Heart right ventricle (tissue), 16 donors: ENCODE measurements at regions not wholly inside any gene's neighbourhood (a gene's known extent, or its start where the extent isn't known, plus 50 kb on each side); places are given as distances from the start of the nearest gene placed in this dataset.

ENCODE experiments used
- ATAC-seq, 8 donors: fragments of 200-7000 bp; cut with Tn5 transposase; one replicate each; pipeline ENCODE4 v1.9.1; 2020; ENCODE audit warnings: mild to moderate bottlenecking in 8 of 8, moderate library complexity in 8 of 8, moderate number of reproducible peaks in 1 of 8
- DNase-seq, 2 donors: peaks; one replicate each; pipeline ENCODE4 v3.0.0-alpha.2; 2020
- H3K27ac ChIP-seq, 10 donors: fragments of 200-600 bp; sonication (generic) in 2 of 10; one replicate each; pipeline versions ENCODE4 v1.5.0 to v1.8.0; 2020 to 2022; ENCODE audit warnings: mild to moderate bottlenecking in 3 of 10
- H3K27me3 ChIP-seq, 7 donors: fragments of 200-600 bp; one replicate each; pipeline ENCODE4 v1.8.0; 2021 to 2022; ENCODE audit warnings: mild to moderate bottlenecking in 2 of 7
- H3K36me3 ChIP-seq, 9 donors: fragments of 200-600 bp; sonication (generic) in 1 of 9; one replicate each; pipeline versions ENCODE4 v1.5.0 to v1.8.0; 2020 to 2022; ENCODE audit warnings: mild to moderate bottlenecking in 2 of 9
- H3K4me1 ChIP-seq, 9 donors: fragments of 200-600 bp; sonication (generic) in 1 of 9; one replicate each; pipeline versions ENCODE4 v1.5.0 to v1.8.0; 2020 to 2022; ENCODE audit warnings: mild to moderate bottlenecking in 4 of 9
- H3K4me3 ChIP-seq, 10 donors: fragments of 200-600 bp; sonication (generic) in 2 of 10; one replicate each; pipeline versions ENCODE4 v1.5.0 to v1.8.0; 2020 to 2022; ENCODE audit warnings: mild to moderate bottlenecking in 7 of 10, moderate library complexity in 2 of 10
- H3K9me3 ChIP-seq, 11 donors: fragments of 200-600 bp in 10 of 11; sonication (generic) in 2 of 11; one replicate each; pipeline versions ENCODE4 v1.5.0 to v1.8.0; 2013 to 2022; ENCODE audit warnings: mild to moderate bottlenecking in 2 of 11, control low read depth in 1 of 11, moderate library complexity in 1 of 11
- WGBS, 2 donors: extraction: QIAGEN DNeasy Blood & Tissue Kit; methylation state at CpG; one replicate each; pipeline ENCODE4 v1.1.7; 2013; ENCODE audit warnings: inconsistent platforms in 1 of 2; 5-methylcytosine and 5-hydroxymethylcytosine counted together
- intact Hi-C, 10 donors: fragments of 100-400 bp; cut with DNase I; formaldehyde crosslinking; loops; one replicate each; pipeline versions ENCODE4 v1.11.1 to v1.14.2; 2022
- TF ChIP-seq, protein P1 (sequence below), 9 donors: fragments of 200-600 bp; sonication (generic) in 2 of 9; IDR thresholded peaks; one replicate each; pipeline versions ENCODE4 v1.5.0 to v1.8.0; 2021 to 2022; ENCODE audit warnings: antibody characterized with exemption in 9 of 9, mild to moderate bottlenecking in 5 of 9, moderate library complexity in 1 of 9
- donor health status: Arrhythmogenic right ventricular cardiomyopathy.
- donor health status: ischemic (EF 13 %, LVEDD 7.1; RV severe dilation, severe dysfunction).
- donor health status: healthy with polysubstance abuse.
- donor health status: DM: no; HTN: yes; CAD: no.
- donor health status: DM: no; HTN: no; CAD: no.
- donor health status: ischemic (EF 25% LVEDD 6.9; RV normal size, moderate dysfunction).
- donor health status: ischemic (EF 25% LVEDD 5.7; RV mildly dilated, moderate dysfunction).
- donor health status: healthy.
- donor health status: DM: yes; HTN: yes; CAD: no.
- donor health status: Ischemic cardiomyopathy.
- donor health status: ischemic (EF 35%, LVEDD 5.7; RV mildly dilated, moderate dysfunction).
- donor health status: nonischemic (EF 11% LVEDD 7.7; RV severe dilation, severe dysfunction).
- donor health status: DM: yes; HTN: yes; CAD: no.
- donor health status: PGD.
- donor health status: ischemic (EF 29% LVEDD 5.4; RV normal size, mild dysfunction).
- donor health status: nonischemic (EF 23%, LVEDD 6.1; RV moderate dilation, normal function).

GRCh38 chr21:21921410-21922232, 923.4 kb downstream of the NCAM2 start:
- Histone ChIP-seq H3K36me3 (no peaks in the 10 kb centered on the region), H3K4me1 (no peaks in the 10 kb centered on the region), H3K4me3 (no peak overlapping the region), H3K9me3 (no peaks in the 10 kb centered on the region), H3K27ac (no peak overlapping the region), H3K27me3 (no peaks in the 10 kb centered on the region)
- WGBS, 2 donors, result 43 to 51% methylated on average over 6 of the region's 6 CpGs
- no peak for ATAC-seq
- DNase-seq, result no peak
- TF ChIP-seq, protein P1, sequence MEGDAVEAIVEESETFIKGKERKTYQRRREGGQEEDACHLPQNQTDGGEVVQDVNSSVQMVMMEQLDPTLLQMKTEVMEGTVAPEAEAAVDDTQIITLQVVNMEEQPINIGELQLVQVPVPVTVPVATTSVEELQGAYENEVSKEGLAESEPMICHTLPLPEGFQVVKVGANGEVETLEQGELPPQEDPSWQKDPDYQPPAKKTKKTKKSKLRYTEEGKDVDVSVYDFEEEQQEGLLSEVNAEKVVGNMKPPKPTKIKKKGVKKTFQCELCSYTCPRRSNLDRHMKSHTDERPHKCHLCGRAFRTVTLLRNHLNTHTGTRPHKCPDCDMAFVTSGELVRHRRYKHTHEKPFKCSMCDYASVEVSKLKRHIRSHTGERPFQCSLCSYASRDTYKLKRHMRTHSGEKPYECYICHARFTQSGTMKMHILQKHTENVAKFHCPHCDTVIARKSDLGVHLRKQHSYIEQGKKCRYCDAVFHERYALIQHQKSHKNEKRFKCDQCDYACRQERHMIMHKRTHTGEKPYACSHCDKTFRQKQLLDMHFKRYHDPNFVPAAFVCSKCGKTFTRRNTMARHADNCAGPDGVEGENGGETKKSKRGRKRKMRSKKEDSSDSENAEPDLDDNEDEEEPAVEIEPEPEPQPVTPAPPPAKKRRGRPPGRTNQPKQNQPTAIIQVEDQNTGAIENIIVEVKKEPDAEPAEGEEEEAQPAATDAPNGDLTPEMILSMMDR (IDR thresholded peaks at IDR 0.05), result peak in 8 of 9 donors; percentile 7 to 62 (median 43)
- intact Hi-C loops, result loop anchor here in 1 of 10 donors (5.0 kb wide), 1 partner anchor 759 kb away; no protein-coding TSS in a partner anchor

- no peak overlapping the region for H3K4me3 ChIP-seq
- H3K27me3 ChIP-seq, result no peaks in the 10 kb centered on the region
- no peaks in the 10 kb centered on the region for H3K36me3 ChIP-seq
- intact Hi-C loops, result no loop called here
- no peak for DNase-seq
- WGBS, 2 donors, result 79 to 80% methylated on average over 1 of the region's 1 CpG
- H3K4me1 ChIP-seq, result no peaks in the 10 kb centered on the region
- no peak overlapping the region for H3K27ac ChIP-seq
- no peak for ATAC-seq
- TF ChIP-seq, protein P1 (IDR thresholded peaks at IDR 0.05), result no peak
- no peaks in the 10 kb centered on the region for H3K9me3 ChIP-seq
These were observed 931.0 kb downstream of the NCAM2 start for GRCh38 chr21:21929226-21929625.

GRCh38 chr21:21929789-21930188, 931.6 kb downstream of the NCAM2 start:
- H3K4me1 ChIP-seq, result no peaks in the 10 kb centered on the region
- no peaks in the 10 kb centered on the region for H3K9me3 ChIP-seq
- TF ChIP-seq, protein P1 (IDR thresholded peaks at IDR 0.05), result no peak
- ATAC-seq (no peak), DNase-seq (no peak)
- WGBS, 2 donors, result 84 to 87% methylated on average over 4 of the region's 4 CpGs
- no peak overlapping the region for H3K27ac ChIP-seq
- no peaks in the 10 kb centered on the region for H3K27me3 ChIP-seq
- intact Hi-C loops, result no loop called here
- no peak overlapping the region for H3K4me3 ChIP-seq
- no peaks in the 10 kb centered on the region for H3K36me3 ChIP-seq

- Histone ChIP-seq H3K27ac (no peak overlapping the region), H3K4me3 (no peak overlapping the region), H3K36me3 (no peaks in the 10 kb centered on the region), H3K27me3 (no peaks in the 10 kb centered on the region), H3K4me1 (no peaks in the 10 kb centered on the region), H3K9me3 (peaks cover 0 to 10% (median 0%) of the 10 kb centered on the region in 11 donors)
- TF ChIP-seq, protein P1 (IDR thresholded peaks at IDR 0.05), result no peak
- 62 to 91% methylated on average over 3 of the region's 3 CpGs for WGBS, 2 donors
- ATAC-seq (no peak), DNase-seq (no peak)
- intact Hi-C loops, result no loop called here
These were observed 954.4 kb downstream of the NCAM2 start for GRCh38 chr21:21952566-21952965.
